GM08714 (cell line): ENCODE measurements at regions not wholly inside any gene's neighbourhood (a gene's known extent, or its start where the extent isn't known, plus 50 kb on each side); places are given as distances from the start of the nearest gene placed in this dataset.

ENCODE experiments used
- H3K4me3 ChIP-seq: fragments of 200-500 bp; sonication (Bioruptor generic); 2 replicates; pipeline ENCODE4 v1.5.1; 2014; ENCODE audit warnings: mild to moderate bottlenecking, low read length, inconsistent platforms
- ZNF274 ChIP-seq: IDR thresholded peaks from 2 replicates; pipeline ENCODE4 v1.6.1; 2012; ENCODE audit warnings: mild to moderate bottlenecking, low read depth, low read length

GRCh38 chr3:116767726-116768125 lies 58.1 kb downstream of the TUSC7 start:
- TF ChIP-seq ZNF274, result no peak
- H3K4me3 ChIP-seq, result no peak overlapping the region

- no peak overlapping the region for H3K4me3 ChIP-seq
- TF ChIP-seq ZNF274, result no peak
Observed at GRCh38 chr3:116770815-116771450, 61.4 kb downstream of the TUSC7 start.

- no peak for TF ChIP-seq ZNF274
- no peak overlapping the region for H3K4me3 ChIP-seq
Observed at GRCh38 chr3:116776880-116777785, 67.6 kb downstream of the TUSC7 start.

DNA sequence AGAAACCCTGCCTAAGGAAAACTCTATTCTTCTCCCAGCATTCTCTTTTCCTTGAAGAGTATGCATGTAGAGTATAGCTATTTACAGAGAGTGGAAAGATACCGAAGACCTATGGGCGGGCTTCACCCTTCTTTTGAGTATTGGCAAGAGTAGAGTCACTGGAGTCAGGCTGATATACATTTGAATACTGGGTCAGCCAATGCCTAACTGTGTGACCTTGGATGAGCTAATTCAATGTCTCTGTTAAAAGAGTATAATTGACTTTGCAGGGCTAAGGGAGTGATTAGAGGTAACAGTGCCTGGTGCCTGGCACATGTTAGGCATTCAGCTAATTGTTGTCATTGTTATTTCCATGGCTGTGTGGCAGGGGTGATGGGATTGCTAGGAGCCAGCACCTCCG lies 75.6 kb downstream of the TUSC7 start:
- no peak for TF ChIP-seq ZNF274
- H3K4me3 ChIP-seq, result no peak overlapping the region

GRCh38 chr3:116802651-116803050 lies 93.1 kb downstream of the TUSC7 start:
- no peak overlapping the region for H3K4me3 ChIP-seq
- TF ChIP-seq ZNF274, result no peak

GRCh38 chr3:116806351-116806750 lies 96.8 kb downstream of the TUSC7 start:
- TF ChIP-seq ZNF274, result no peak
- H3K4me3 ChIP-seq, result no peak overlapping the region

GRCh38 chr3:116808725-116809124 lies 99.1 kb downstream of the TUSC7 start:
- H3K4me3 ChIP-seq, result no peak overlapping the region
- no peak for TF ChIP-seq ZNF274

- H3K4me3 ChIP-seq, result no peak overlapping the region
- no peak for TF ChIP-seq ZNF274
Observed at GRCh38 chr3:116809208-116809607, 99.6 kb downstream of the TUSC7 start.

- no peak overlapping the region for H3K4me3 ChIP-seq
- TF ChIP-seq ZNF274, result no peak
Observed at GRCh38 chr3:116811754-116812153, 102.2 kb downstream of the TUSC7 start.

DNA sequence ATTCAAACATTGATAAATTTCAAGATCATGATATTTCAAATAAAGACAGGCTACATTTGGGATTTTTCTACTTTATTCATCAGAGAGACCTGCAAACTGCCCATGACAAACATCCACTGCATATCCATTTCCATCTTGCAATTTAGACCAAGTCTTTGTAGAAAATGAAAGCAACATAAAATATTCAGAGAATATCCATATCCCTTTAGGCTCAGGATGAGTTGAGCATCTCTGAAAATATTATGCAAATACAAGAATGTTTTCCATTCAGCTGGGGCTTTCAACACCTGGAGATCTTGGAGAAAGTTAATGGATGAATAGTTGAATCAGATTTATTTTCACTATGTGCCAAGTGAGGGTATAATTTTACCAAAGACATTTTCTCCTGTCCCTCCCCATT lies 103.4 kb downstream of the TUSC7 start:
- no peak overlapping the region for H3K4me3 ChIP-seq
- no peak for TF ChIP-seq ZNF274

- TF ChIP-seq ZNF274, result no peak
- H3K4me3 ChIP-seq, result no peak overlapping the region
Observed at GRCh38 chr3:116815321-116815720, 105.7 kb downstream of the TUSC7 start.

DNA sequence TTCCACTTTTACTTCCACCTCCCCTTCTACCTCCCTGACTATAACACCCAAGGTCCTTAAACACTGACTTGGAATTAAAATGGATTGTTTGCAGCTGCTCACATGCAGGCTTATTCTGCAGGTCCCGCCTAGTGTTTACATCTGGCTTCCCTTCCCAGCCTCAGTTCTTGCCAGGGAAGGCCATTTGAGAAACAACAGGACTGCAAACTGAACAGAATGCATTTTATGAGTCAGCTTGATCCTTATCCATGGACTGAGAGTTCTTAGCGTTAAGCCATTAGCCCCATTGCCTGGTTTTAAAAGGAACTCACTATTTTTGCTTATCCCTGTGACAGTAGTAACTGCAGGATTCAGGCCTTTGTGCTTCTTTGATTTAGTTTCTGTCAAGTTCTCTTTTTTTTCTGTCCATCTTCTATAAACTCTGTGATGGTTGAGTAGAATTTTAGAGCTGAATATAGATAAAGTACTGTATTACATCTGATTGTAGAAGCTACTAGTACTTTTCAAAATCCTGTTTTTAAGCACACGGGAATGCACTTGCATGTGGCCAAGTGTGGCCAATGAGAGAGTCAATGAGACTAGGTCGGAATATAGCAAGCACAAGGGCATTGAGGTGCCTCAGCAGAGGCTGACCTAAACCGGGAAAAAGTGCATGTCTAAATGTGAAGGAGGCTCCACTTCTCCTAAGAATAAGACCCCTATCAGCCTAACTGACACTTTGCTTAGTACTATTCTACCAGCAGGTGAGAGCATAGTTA lies 106.4 kb downstream of the TUSC7 start:
- TF ChIP-seq ZNF274, result no peak
- H3K4me3 ChIP-seq, result no peak overlapping the region

GRCh38 chr3:116821371-116821770 lies 111.8 kb downstream of the TUSC7 start:
- no peak for TF ChIP-seq ZNF274
- no peak overlapping the region for H3K4me3 ChIP-seq

GRCh38 chr3:116824208-116824607 lies 114.6 kb downstream of the TUSC7 start:
- TF ChIP-seq ZNF274, result no peak
- H3K4me3 ChIP-seq, result no peak overlapping the region
